H9 (cell line): ENCODE measurements at regions not wholly inside any gene's neighbourhood (a gene's known extent, or its start where the extent isn't known, plus 50 kb on each side); places are given as distances from the start of the nearest gene placed in this dataset.

ENCODE experiments used
- DNase-seq: peaks from one replicate; pipeline ENCODE4 v3.0.0-alpha.2; 2017
- H2AFZ ChIP-seq: one replicate; pipeline ENCODE4 v1.6.1; 2013; ENCODE audit warnings: mild to moderate bottlenecking, low read length, control low read depth, moderate library complexity
- H2AK5ac ChIP-seq: 2 replicates; pipeline ENCODE4 v1.6.1; 2013; ENCODE audit warnings: low read length, control low read depth, mixed read lengths; ENCODE audit not compliant: insufficient read length
- H2BK120ac ChIP-seq: one replicate; pipeline ENCODE4 v1.6.1; 2013; ENCODE audit warnings: low read depth, mild to moderate bottlenecking, low read length, control low read depth, inconsistent platforms; ENCODE audit not compliant: poor library complexity, severe bottlenecking
- H2BK12ac ChIP-seq: 2 replicates; pipeline ENCODE4 v1.6.1; 2013; ENCODE audit warnings: low read length, control low read depth, mixed read lengths, low read depth; ENCODE audit not compliant: insufficient read length
- H2BK15ac ChIP-seq: 2 replicates; pipeline ENCODE4 v1.6.1; 2013; ENCODE audit warnings: low read depth, low read length, control low read depth
- H2BK20ac ChIP-seq: one replicate; pipeline ENCODE4 v1.6.1; 2013; ENCODE audit warnings: low read depth, mild to moderate bottlenecking, low read length, control low read depth, inconsistent platforms; ENCODE audit not compliant: poor library complexity, severe bottlenecking
- H2BK5ac ChIP-seq: 2 replicates; pipeline ENCODE4 v1.6.1; 2013; ENCODE audit warnings: low read length, control low read depth, mixed read lengths; ENCODE audit not compliant: insufficient read length
- H3K14ac ChIP-seq: 2 replicates; pipeline ENCODE4 v1.6.1; 2013; ENCODE audit warnings: low read length, control low read depth; ENCODE audit not compliant: insufficient read depth
- H3K18ac ChIP-seq: 2 replicates; pipeline ENCODE4 v1.6.1; 2013; ENCODE audit warnings: low read depth, mild to moderate bottlenecking, mixed read lengths, low read length, control low read depth; ENCODE audit not compliant: insufficient read length
- H3K23ac ChIP-seq: 2 replicates; pipeline ENCODE4 v1.6.1; 2013; ENCODE audit warnings: low read length, control low read depth, mixed read lengths, low read depth; ENCODE audit not compliant: insufficient read length
- H3K23me2 ChIP-seq: 2 replicates; pipeline ENCODE4 v1.6.1; 2013; ENCODE audit warnings: low read depth, mild to moderate bottlenecking, mixed read lengths, low read length, control low read depth; ENCODE audit not compliant: insufficient read length, poor library complexity, severe bottlenecking
- H3K27ac ChIP-seq: 2 replicates; pipeline ENCODE4 v1.5.1; 2013; ENCODE audit warnings: low read length, control low read depth, mixed read lengths, low read depth; ENCODE audit not compliant: insufficient read length
- H3K27me3 ChIP-seq: 2 replicates; pipeline ENCODE4 v1.6.1; 2013; ENCODE audit warnings: low read length, control low read depth, inconsistent platforms; ENCODE audit not compliant: insufficient read depth
- H3K4ac ChIP-seq: 2 replicates; pipeline ENCODE4 v1.6.1; 2013; ENCODE audit warnings: low read depth, mild to moderate bottlenecking, control low read depth, inconsistent platforms, low read length, moderate library complexity
- H3K4me1 ChIP-seq: 2 replicates; pipeline ENCODE4 v1.6.1; 2013; ENCODE audit warnings: low read length, control low read depth, inconsistent platforms; ENCODE audit not compliant: insufficient read depth
- H3K4me2 ChIP-seq: 2 replicates; pipeline ENCODE4 v1.6.1; 2013; ENCODE audit warnings: low read length, control low read depth, mixed read lengths; ENCODE audit not compliant: insufficient read length, insufficient read depth
- H3K56ac ChIP-seq: 2 replicates; pipeline ENCODE4 v1.6.1; 2013; ENCODE audit warnings: low read depth, mild to moderate bottlenecking, mixed read lengths, low read length, control low read depth; ENCODE audit not compliant: insufficient read length
- H3K79me1 ChIP-seq: 2 replicates; pipeline ENCODE4 v1.6.1; 2013; ENCODE audit warnings: low read depth, mild to moderate bottlenecking, moderate library complexity, low read length, control low read depth, inconsistent platforms; ENCODE audit not compliant: insufficient read depth, poor library complexity, severe bottlenecking
- H3K79me2 ChIP-seq: 2 replicates; pipeline ENCODE4 v1.6.1; 2013; ENCODE audit warnings: low read length, control low read depth, inconsistent platforms; ENCODE audit not compliant: insufficient read depth
- H3K9ac ChIP-seq: 2 replicates; pipeline ENCODE4 v1.6.1; 2013; ENCODE audit warnings: low read length, control low read depth, mixed read lengths; ENCODE audit not compliant: insufficient read length; ENCODE audit errors: extremely low read depth
- H3K9me3 ChIP-seq: one replicate; pipeline ENCODE4 v1.6.1; 2013; ENCODE audit warnings: low read depth, low read length, inconsistent platforms; ENCODE audit not compliant: control insufficient read depth
- H3T11ph ChIP-seq: one replicate; pipeline ENCODE4 v1.6.1; 2013; ENCODE audit warnings: mild to moderate bottlenecking, low read length, control low read depth, inconsistent platforms
- H4K20me1 ChIP-seq: one replicate; pipeline ENCODE4 v1.6.1; 2013; ENCODE audit not compliant: control insufficient read depth, insufficient read length, insufficient read depth
- H4K5ac ChIP-seq: 2 replicates; pipeline ENCODE4 v1.6.1; 2013; ENCODE audit warnings: low read depth, mild to moderate bottlenecking, mixed read lengths, low read length, control low read depth; ENCODE audit not compliant: insufficient read length
- H4K8ac ChIP-seq: replicated peaks from 2 replicates; pipeline ENCODE4 v1.6.1; 2013; ENCODE audit warnings: low read length, control low read depth, mixed read lengths, low read depth; ENCODE audit not compliant: insufficient read length
- H4K91ac ChIP-seq: 2 replicates; pipeline ENCODE4 v1.6.1; 2013; ENCODE audit warnings: low read depth, mild to moderate bottlenecking, moderate library complexity, mixed read lengths, low read length, control low read depth; ENCODE audit not compliant: insufficient read length
- H3K27ac Mint-ChIP-seq, 3 experiments: 2 replicates in 2 of 3; 3 replicates in 1 of 3; pipeline ENCODE4 v1.8.0; 2020 to 2021; ENCODE audit warnings: mixed read lengths in 3 of 3, mild to moderate bottlenecking in 1 of 3, moderate library complexity in 1 of 3
- H3K27me3 Mint-ChIP-seq: 2 replicates; pipeline ENCODE4 v1.8.0; 2021; ENCODE audit warnings: low read depth, mild to moderate bottlenecking, moderate library complexity, mixed read lengths
- H3K36me3 Mint-ChIP-seq, 3 experiments: 2 replicates in 2 of 3; 3 replicates in 1 of 3; pipeline ENCODE4 v1.8.0; 2020 to 2021; ENCODE audit warnings: low read depth in 3 of 3, mixed read lengths in 3 of 3; ENCODE audit not compliant: insufficient read depth in 1 of 3
- H3K4me1 Mint-ChIP-seq, 2 experiments: 2 replicates each; pipeline ENCODE4 v1.8.0; 2020; ENCODE audit warnings: mixed read lengths in 2 of 2
- H3K4me3 Mint-ChIP-seq, 2 experiments: 2 replicates in 1 of 2; 3 replicates in 1 of 2; pipeline ENCODE4 v1.8.0; 2020 to 2021; ENCODE audit warnings: mild to moderate bottlenecking in 2 of 2, mixed read lengths in 2 of 2, moderate library complexity in 1 of 2
- H3K9me3 Mint-ChIP-seq, 2 experiments: 2 replicates in 1 of 2; 3 replicates in 1 of 2; pipeline ENCODE4 v1.8.0; 2020; ENCODE audit warnings: mild to moderate bottlenecking in 2 of 2, mixed read lengths in 2 of 2, moderate library complexity in 1 of 2
- WGBS: extraction: QIAGEN DNeasy Blood & Tissue Kit; methylation state at CpG from one replicate; pipeline ENCODE4 v1.1.7; 2013; ENCODE audit warnings: missing lambda C conversion rate, low lambda C conversion rate, mixed read lengths; ENCODE audit not compliant: insufficient read length; ENCODE audit errors: extremely low coverage; 5-methylcytosine and 5-hydroxymethylcytosine counted together
- TF ChIP-seq, protein P1 (sequence below): fragments of 200-600 bp; sonication (generic); conservative IDR thresholded peaks from 3 replicates; pipeline ENCODE4 v1.8.0; 2021; ENCODE audit warnings: antibody characterized with exemption, mild to moderate bottlenecking

DNA sequence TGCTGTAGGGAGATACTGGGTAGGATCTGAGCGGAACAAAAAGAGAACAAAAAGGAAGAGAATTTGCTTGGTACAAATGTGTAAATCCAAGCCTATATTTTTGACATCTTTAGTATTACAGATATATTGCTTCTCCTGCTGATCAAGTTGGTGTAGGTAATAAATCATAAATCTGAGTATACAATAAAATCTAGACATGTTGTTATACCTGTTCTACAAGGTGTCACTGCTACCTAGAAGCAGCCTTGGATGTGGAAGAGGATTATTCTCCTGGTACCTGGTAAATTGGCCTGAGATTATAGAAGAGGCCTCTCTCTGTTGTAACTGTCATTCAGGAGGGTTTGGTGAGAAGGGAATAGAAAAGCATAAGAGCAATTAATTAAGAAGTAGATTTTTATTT, 89.9 kb upstream of the LSM8 start:
- Histone ChIP-seq H3K4ac (no peak overlapping the region), H3K23ac (no peak overlapping the region), H2BK12ac (no peak overlapping the region), H3K14ac (no peak overlapping the region), H2AFZ (no peak overlapping the region), H3K9me3 (no peaks in the 10 kb centered on the region), H3K27ac (no peak overlapping the region), H4K91ac (no peak overlapping the region), H2BK5ac (no peak overlapping the region), H4K8ac (no peak overlapping the region), H3K79me2 (no peaks in the 10 kb centered on the region), H3K18ac (no peak overlapping the region), H4K20me1 (no peaks in the 10 kb centered on the region), H3K23me2 (no peaks in the 10 kb centered on the region), H2BK120ac (no peak overlapping the region), H3K4me1 (no peaks in the 10 kb centered on the region), H3K27me3 (no peaks in the 10 kb centered on the region), H2AK5ac (no peak overlapping the region), H3K4me2 (no peak overlapping the region), H3K56ac (no peak overlapping the region), H3T11ph (no peak overlapping the region), H4K5ac (no peak overlapping the region), H2BK20ac (no peak overlapping the region), H3K9ac (no peak overlapping the region), H3K79me1 (no peaks in the 10 kb centered on the region), H2BK15ac (no peak overlapping the region)
- Mint-ChIP-seq H3K4me1 (no peaks in the 10 kb centered on the region), H3K27ac (no peak overlapping the region), H3K9me3 (no peaks in the 10 kb centered on the region; a peak in 1 of 5 replicates), H3K27me3 (no peaks in the 10 kb centered on the region), H3K4me3 (no peak overlapping the region), H3K36me3 (no peaks in the 10 kb centered on the region)
- TF ChIP-seq, protein P1, sequence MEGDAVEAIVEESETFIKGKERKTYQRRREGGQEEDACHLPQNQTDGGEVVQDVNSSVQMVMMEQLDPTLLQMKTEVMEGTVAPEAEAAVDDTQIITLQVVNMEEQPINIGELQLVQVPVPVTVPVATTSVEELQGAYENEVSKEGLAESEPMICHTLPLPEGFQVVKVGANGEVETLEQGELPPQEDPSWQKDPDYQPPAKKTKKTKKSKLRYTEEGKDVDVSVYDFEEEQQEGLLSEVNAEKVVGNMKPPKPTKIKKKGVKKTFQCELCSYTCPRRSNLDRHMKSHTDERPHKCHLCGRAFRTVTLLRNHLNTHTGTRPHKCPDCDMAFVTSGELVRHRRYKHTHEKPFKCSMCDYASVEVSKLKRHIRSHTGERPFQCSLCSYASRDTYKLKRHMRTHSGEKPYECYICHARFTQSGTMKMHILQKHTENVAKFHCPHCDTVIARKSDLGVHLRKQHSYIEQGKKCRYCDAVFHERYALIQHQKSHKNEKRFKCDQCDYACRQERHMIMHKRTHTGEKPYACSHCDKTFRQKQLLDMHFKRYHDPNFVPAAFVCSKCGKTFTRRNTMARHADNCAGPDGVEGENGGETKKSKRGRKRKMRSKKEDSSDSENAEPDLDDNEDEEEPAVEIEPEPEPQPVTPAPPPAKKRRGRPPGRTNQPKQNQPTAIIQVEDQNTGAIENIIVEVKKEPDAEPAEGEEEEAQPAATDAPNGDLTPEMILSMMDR, result no peak
- DNase-seq, result no peak
- WGBS, result no CpG with 5 or more reads among the region's 1 CpG
